SK-N-SH treated with all-trans-retinoic acid at 6 μM for 48 hours (cell line): ENCODE measurements at regions not wholly inside any gene's neighbourhood (a gene's known extent, or its start where the extent isn't known, plus 50 kb on each side); places are given as distances from the start of the nearest gene placed in this dataset.

Experiments
- ATAC-seq: fragments of 200-7000 bp; cut with Tn5 transposase; 3 replicates; pipeline ENCODE4 v1.9.1; 2020; ENCODE audit warnings: mild to moderate bottlenecking, moderate library complexity
- ARNTL ChIP-seq: fragments of 450-650 bp; formaldehyde crosslinking; IDR thresholded peaks from 2 replicates; pipeline ENCODE4 v1.5.0; 2020; ENCODE audit warnings: low read depth, mild to moderate bottlenecking, moderate library complexity, borderline replicate concordance
- BACH2 ChIP-seq: fragments of 250-450 bp; sonication (Bioruptor Pico); IDR thresholded peaks from 2 replicates; pipeline ENCODE4 v1.9.0; 2021; ENCODE audit warnings: mild to moderate bottlenecking, borderline replicate concordance
- CREB5 ChIP-seq: fragments of 250-450 bp; sonication (Bioruptor Pico); IDR thresholded peaks from 2 replicates; pipeline ENCODE4 v1.5.1; 2020; ENCODE audit warnings: low read depth, mild to moderate bottlenecking, moderate library complexity
- CSDC2 ChIP-seq: fragments of 250-450 bp; sonication (Bioruptor Pico); IDR thresholded peaks from 2 replicates; pipeline ENCODE4 v1.5.0; 2020; ENCODE audit warnings: mild to moderate bottlenecking, moderate library complexity
- ESRRG ChIP-seq: fragments of 250-450 bp; sonication (Bioruptor Pico); IDR thresholded peaks from 2 replicates; pipeline ENCODE4 v1.6.1; 2021; ENCODE audit warnings: mild to moderate bottlenecking
- GLIS3 ChIP-seq: fragments of 250-450 bp; sonication (Bioruptor Pico); IDR thresholded peaks from 2 replicates; pipeline ENCODE4 v1.5.0; 2020; ENCODE audit warnings: mild to moderate bottlenecking, moderate library complexity
- ISL1 ChIP-seq: fragments of 250-450 bp; sonication (Bioruptor Pico); IDR thresholded peaks from 2 replicates; pipeline ENCODE4 v2.1.2; 2022; ENCODE audit warnings: mild to moderate bottlenecking, moderate library complexity
- POU6F1 ChIP-seq: fragments of 250-450 bp; sonication (Bioruptor Pico); IDR thresholded peaks from 2 replicates; pipeline ENCODE4 v1.8.0; 2021; ENCODE audit warnings: low read depth, mild to moderate bottlenecking, moderate library complexity, borderline replicate concordance
- PPARA ChIP-seq: fragments of 250-450 bp; sonication (Bioruptor Pico); IDR thresholded peaks from 2 replicates; pipeline ENCODE4 v1.5.0; 2020; ENCODE audit warnings: mild to moderate bottlenecking, borderline replicate concordance
- RARB ChIP-seq: fragments of 250-450 bp; sonication (Bioruptor Pico); IDR thresholded peaks from 2 replicates; pipeline ENCODE4 v1.8.0; 2021; ENCODE audit warnings: mild to moderate bottlenecking, moderate library complexity
- SNAI2 ChIP-seq: fragments of 250-450 bp; sonication (Bioruptor Pico); IDR thresholded peaks from 2 replicates; pipeline ENCODE4 v1.5.0; 2020; ENCODE audit warnings: mild to moderate bottlenecking, moderate library complexity
- TCF4 ChIP-seq: fragments of 250-450 bp; sonication (Bioruptor Pico); IDR thresholded peaks from 2 replicates; pipeline ENCODE4 v1.8.0; 2021; ENCODE audit warnings: mild to moderate bottlenecking, moderate library complexity, borderline replicate concordance
- TOX ChIP-seq: fragments of 250-450 bp; sonication (Bioruptor Pico); IDR thresholded peaks from 2 replicates; pipeline ENCODE4 v1.8.0; 2021; ENCODE audit warnings: mild to moderate bottlenecking, moderate library complexity, borderline replicate concordance
- TSHZ2 ChIP-seq: fragments of 250-450 bp; sonication (Bioruptor Pico); IDR thresholded peaks from 2 replicates; pipeline ENCODE4 v1.5.0; 2020; ENCODE audit warnings: mild to moderate bottlenecking, moderate library complexity
- ZFP3 ChIP-seq: fragments of 250-450 bp; sonication (Bioruptor Pico); IDR thresholded peaks from 2 replicates; pipeline ENCODE4 v1.5.0; 2020; ENCODE audit warnings: mild to moderate bottlenecking, moderate library complexity
- ZNF70 ChIP-seq: fragments of 450-650 bp; formaldehyde crosslinking; IDR thresholded peaks from 2 replicates; pipeline ENCODE4 v1.5.0; 2020; ENCODE audit warnings: mild to moderate bottlenecking, moderate library complexity
- ZNF8 ChIP-seq: fragments of 450-650 bp; formaldehyde crosslinking; IDR thresholded peaks from 2 replicates; pipeline ENCODE4 v1.5.0; 2020; ENCODE audit warnings: mild to moderate bottlenecking, moderate library complexity
- TF ChIP-seq, protein P1 (sequence below): fragments of 250-450 bp; sonication (Bioruptor Pico); IDR thresholded peaks from 2 replicates; pipeline ENCODE4 v1.5.1; 2021; ENCODE audit warnings: mild to moderate bottlenecking, moderate library complexity

GRCh38 chr4:107253579-107254068 is 217.5 kb upstream of the DKK2 start:
- ATAC-seq = no peak
- peak; percentile 36; the same call in 1 of the 2 replicates for TF ChIP-seq TSHZ2 (CRISPR knock-in tag)
- peak; percentile 92 for TF ChIP-seq ISL1 (CRISPR knock-in tag)
- no peak for TF ChIP-seq PPARA (CRISPR knock-in tag)
- TF ChIP-seq CREB5 = 0 out of 2 replicates have a peak, but pooled peaks have one; percentile 47
- TF ChIP-seq TCF4 (CRISPR knock-in tag) = peak; percentile 76
- no peak for TF ChIP-seq ZFP3 (CRISPR knock-in tag)
- TF ChIP-seq ESRRG (CRISPR knock-in tag) = peak; percentile 56; the same call in 1 of the 2 replicates
- TF ChIP-seq SNAI2 (CRISPR knock-in tag) = 0 out of 2 replicates have a peak, but pooled peaks have one; percentile 26

GRCh38 chr4:107253090-107253489 is 217.0 kb upstream of the DKK2 start:
- ATAC-seq = no peak; the same call in 2 of the 3 replicates
- TF ChIP-seq ARNTL = no peak
- TF ChIP-seq SNAI2 (CRISPR knock-in tag) = 0 out of 2 replicates have a peak, but pooled peaks have one; percentile 38
- TF ChIP-seq ZNF70 (CRISPR knock-in tag) = no peak
- TF ChIP-seq ISL1 (CRISPR knock-in tag) = no peak
- TF ChIP-seq ZFP3 (CRISPR knock-in tag) = no peak

DNA sequence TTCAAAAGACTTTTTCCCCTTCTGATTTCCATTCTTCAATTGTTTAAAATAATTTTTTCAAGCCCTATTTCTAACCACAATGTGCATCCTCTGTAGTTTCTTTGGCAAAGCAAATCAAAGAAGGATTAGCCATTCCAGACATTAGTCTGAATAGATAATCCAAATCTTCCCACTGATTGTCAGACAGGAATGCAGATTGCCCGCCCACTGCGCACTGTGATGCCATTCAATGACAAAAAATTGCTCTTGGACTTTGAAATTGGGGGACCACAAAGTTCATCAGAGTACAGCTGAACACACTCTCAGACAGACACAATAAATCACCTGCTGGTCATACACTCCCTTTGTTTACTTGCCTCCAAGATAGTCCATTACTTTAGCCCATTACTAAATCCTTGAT is 216.5 kb upstream of the DKK2 start:
- no peak for ATAC-seq
- TF ChIP-seq BACH2 = no peak
- TF ChIP-seq, protein P1, sequence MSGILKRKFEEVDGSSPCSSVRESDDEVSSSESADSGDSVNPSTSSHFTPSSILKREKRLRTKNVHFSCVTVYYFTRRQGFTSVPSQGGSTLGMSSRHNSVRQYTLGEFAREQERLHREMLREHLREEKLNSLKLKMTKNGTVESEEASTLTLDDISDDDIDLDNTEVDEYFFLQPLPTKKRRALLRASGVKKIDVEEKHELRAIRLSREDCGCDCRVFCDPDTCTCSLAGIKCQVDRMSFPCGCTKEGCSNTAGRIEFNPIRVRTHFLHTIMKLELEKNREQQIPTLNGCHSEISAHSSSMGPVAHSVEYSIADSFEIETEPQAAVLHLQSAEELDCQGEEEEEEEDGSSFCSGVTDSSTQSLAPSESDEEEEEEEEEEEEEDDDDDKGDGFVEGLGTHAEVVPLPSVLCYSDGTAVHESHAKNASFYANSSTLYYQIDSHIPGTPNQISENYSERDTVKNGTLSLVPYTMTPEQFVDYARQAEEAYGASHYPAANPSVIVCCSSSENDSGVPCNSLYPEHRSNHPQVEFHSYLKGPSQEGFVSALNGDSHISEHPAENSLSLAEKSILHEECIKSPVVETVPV (CRISPR knock-in tag) = no peak
- no peak for TF ChIP-seq TOX (CRISPR knock-in tag)

- TF ChIP-seq PPARA (CRISPR knock-in tag) (no peak), RARB (CRISPR knock-in tag) (no peak), ZNF8 (CRISPR knock-in tag) (no peak), TSHZ2 (CRISPR knock-in tag) (no peak), POU6F1 (CRISPR knock-in tag) (no peak), BACH2 (no peak), ZNF70 (CRISPR knock-in tag) (no peak), ARNTL (no peak), GLIS3 (CRISPR knock-in tag) (no peak), CSDC2 (CRISPR knock-in tag) (no peak)
- TF ChIP-seq, protein P1 (CRISPR knock-in tag) = no peak
- TF ChIP-seq, all 23 proteins: peak for 0
- peak; percentile 53 for ATAC-seq
Measured at GRCh38 chr4:107248571-107248970, 212.5 kb upstream of the DKK2 start.
